HCT116 (cell line): ENCODE measurements at regions not wholly inside any gene's neighbourhood (a gene's known extent, or its start where the extent isn't known, plus 50 kb on each side); places are given as distances from the start of the nearest gene placed in this dataset.

Experiments used
- ATAC-seq: fragments of 200-7000 bp; cut with Tn5 transposase; 2 replicates; pipeline ENCODE4 v1.9.1; 2020; ENCODE audit warnings: mild to moderate bottlenecking, moderate library complexity
- BruUV-seq: library from RNA; stranded (reverse); fragments of 400-500 nt; replicated peaks from 2 replicates; lab custom pipeline; 2021; lab: Mats Ljungman, UMichigan
- CTCF ChIA-PET: fragments of 300-600 bp; sonication (Branson Sonifier 250); formaldehyde crosslinking; loops from one replicate; lab custom pipeline; 2021; ENCODE audit warnings: antibody characterized with exemption; lab: Charles Lee
- POLR2A ChIA-PET: fragments of 300-600, 350-600 bp; sonication (Branson Sonifier 250); formaldehyde crosslinking; loops from one replicate; lab custom pipeline; 2021; ENCODE audit warnings: antibody characterized with exemption; lab: Charles Lee
- RAD21 ChIA-PET, 2 experiments: fragments of 300-600 bp; sonication (Branson Sonifier 250); formaldehyde crosslinking; loops; one replicate each; lab custom pipeline; 2023; ENCODE audit warnings: low total read pairs in 2 of 2; ENCODE audit not compliant: uncharacterized antibody in 2 of 2, unreplicated experiment in 2 of 2, low non-redundant PET in 1 of 2; lab: Charles Lee
- DNase-seq: peaks from one replicate; pipeline ENCODE4 v3.0.0-alpha.2; 2010; ENCODE audit warnings: low read depth, low spot score
- H2AFZ ChIP-seq: fragments of 200-600 bp; shearing (Covaris generic), sonication (generic); 2 replicates; pipeline ENCODE4 v1.6.1; 2017; ENCODE audit warnings: low read depth, mixed run types, mixed read lengths, antibody characterized with exemption, low read length; ENCODE audit not compliant: poor library complexity, severe bottlenecking
- H3K27ac ChIP-seq: 2 replicates; pipeline ENCODE4 v1.5.1; 2012; ENCODE audit warnings: low read depth, low read length
- H3K27me3 ChIP-seq: fragments of 200-600 bp; sonication (generic); 2 replicates; pipeline ENCODE4 v1.6.1; 2016; ENCODE audit warnings: mixed run types, low read length, mixed read lengths; ENCODE audit not compliant: insufficient read depth
- H3K36me3 ChIP-seq, 2 experiments: fragments of 200-500 bp in 1 of 2; fragments of 200-600 bp in 1 of 2; sonication (Bioruptor generic) in 1 of 2; sonication (generic) in 1 of 2; 2 replicates each; pipeline versions ENCODE4 v1.5.1 to v1.6.1; 2014 to 2016; ENCODE audit warnings: low read length in 2 of 2, inconsistent platforms in 1 of 2, mixed read lengths in 1 of 2, mixed run types in 1 of 2; ENCODE audit not compliant: insufficient read depth in 2 of 2, control insufficient read depth in 1 of 2
- H3K4me1 ChIP-seq, 2 experiments: fragments of 200-600 bp in 1 of 2; sonication (generic) in 1 of 2; 2 replicates each; pipeline versions ENCODE4 v1.5.1 to v1.6.1; 2012 to 2017; ENCODE audit warnings: low read length in 2 of 2, inconsistent platforms in 1 of 2, mild to moderate bottlenecking in 1 of 2, mixed read lengths in 1 of 2, mixed run types in 1 of 2, moderate library complexity in 1 of 2; ENCODE audit not compliant: insufficient read depth in 2 of 2, control insufficient read depth in 1 of 2
- H3K4me2 ChIP-seq: fragments of 200-600 bp; sonication (generic); 2 replicates; pipeline ENCODE4 v1.6.1; 2017; ENCODE audit warnings: mixed run types, low read length, mixed read lengths
- H3K4me3 ChIP-seq, 2 experiments: fragments of 200-600 bp in 1 of 2; sonication (generic) in 1 of 2; replicated peaks in 1 of 2; 2 replicates each; pipeline ENCODE4 v1.5.1; 2011 to 2016; ENCODE audit warnings: low read length in 2 of 2, control low read depth in 1 of 2, low read depth in 1 of 2, mild to moderate bottlenecking in 1 of 2, mixed read lengths in 1 of 2, mixed run types in 1 of 2
- H3K79me2 ChIP-seq: fragments of 200-600 bp; sonication (generic); 2 replicates; pipeline ENCODE4 v1.6.1; 2017; ENCODE audit warnings: mild to moderate bottlenecking, mixed run types, low read length, moderate library complexity, mixed read lengths; ENCODE audit not compliant: insufficient read depth
- H3K9ac ChIP-seq: fragments of 200-600 bp; sonication (generic); 2 replicates; pipeline ENCODE4 v1.6.1; 2016; ENCODE audit warnings: low read length, mixed read lengths
- H3K9me2 ChIP-seq: fragments of 200-600 bp; sonication (generic), shearing (Covaris generic); 2 replicates; pipeline ENCODE4 v1.6.1; 2017; ENCODE audit warnings: mixed run types, mild to moderate bottlenecking, moderate library complexity; ENCODE audit not compliant: insufficient read depth
- H3K9me3 ChIP-seq, 2 experiments: fragments of 200-500 bp in 1 of 2; fragments of 200-600 bp in 1 of 2; sonication (Bioruptor generic) in 1 of 2; sonication (generic) in 1 of 2; 2 replicates each; pipeline ENCODE4 v1.6.1; 2014 to 2017; ENCODE audit warnings: low read length in 2 of 2, mixed read lengths in 2 of 2, inconsistent platforms in 1 of 2, low read depth in 1 of 2, mild to moderate bottlenecking in 1 of 2, mixed run types in 1 of 2, moderate library complexity in 1 of 2; ENCODE audit not compliant: control insufficient read depth in 1 of 2, insufficient read depth in 1 of 2
- H4K20me1 ChIP-seq: fragments of 200-600 bp; sonication (generic), shearing (Covaris generic); 2 replicates; pipeline ENCODE4 v1.6.1; 2017; ENCODE audit warnings: mixed run types, mild to moderate bottlenecking, moderate library complexity; ENCODE audit not compliant: insufficient read depth
- ATF3 ChIP-seq: IDR thresholded peaks from 2 replicates; pipeline ENCODE4 v1.6.1; 2012
- CEBPB ChIP-seq: IDR thresholded peaks from 2 replicates; pipeline ENCODE4 v1.6.1; 2012; ENCODE audit warnings: low read depth
- CTCF ChIP-seq, 3 experiments: fragments of 200-600 bp in 1 of 3; sonication (generic) in 1 of 3; IDR thresholded peaks in 2 of 3; conservative IDR thresholded peaks in 1 of 3; 2 replicates each; pipeline ENCODE4 v1.5.1; 2012 to 2017; ENCODE audit warnings: low read depth in 2 of 3, low read length in 2 of 3, antibody characterized with exemption in 1 of 3, borderline replicate concordance in 1 of 3, control low read depth in 1 of 3, mild to moderate bottlenecking in 1 of 3, mixed read lengths in 1 of 3, mixed run types in 1 of 3, moderate library complexity in 1 of 3; ENCODE audit not compliant: insufficient read depth in 1 of 3
- EGR1 ChIP-seq: IDR thresholded peaks from 2 replicates; pipeline ENCODE4 v1.6.1; 2012; ENCODE audit warnings: low read depth
- ELF1 ChIP-seq: IDR thresholded peaks from 2 replicates; pipeline ENCODE4 v1.6.1; 2012; ENCODE audit warnings: low read depth, borderline replicate concordance
- EZH2 ChIP-seq: fragments of 200-600 bp; sonication (generic); IDR thresholded peaks from 2 replicates; pipeline ENCODE4 v1.6.1; 2017; ENCODE audit warnings: antibody characterized with exemption, mixed run types
- FOSL1 ChIP-seq: IDR thresholded peaks from 2 replicates; pipeline ENCODE4 v1.6.1; 2012; ENCODE audit warnings: low read depth
- MAX ChIP-seq: IDR thresholded peaks from 2 replicates; pipeline ENCODE4 v1.6.1; 2012
- RAD21 ChIP-seq: IDR thresholded peaks from 2 replicates; pipeline ENCODE4 v1.6.1; 2012; ENCODE audit warnings: low read depth, mild to moderate bottlenecking
- REST ChIP-seq: IDR thresholded peaks from 2 replicates; pipeline ENCODE4 v1.6.1; 2012; ENCODE audit warnings: low read depth
- SIN3A ChIP-seq: IDR thresholded peaks from 2 replicates; pipeline ENCODE4 v1.6.1; 2012; ENCODE audit warnings: low read depth
- SRF ChIP-seq: IDR thresholded peaks from 2 replicates; pipeline ENCODE4 v1.6.1; 2012; ENCODE audit warnings: low read depth
- ZBTB33 ChIP-seq: IDR thresholded peaks from 2 replicates; pipeline ENCODE4 v1.6.1; 2011; ENCODE audit warnings: mild to moderate bottlenecking, low read length, moderate library complexity; ENCODE audit not compliant: insufficient replicate concordance; ENCODE audit errors: extremely low read depth
- ZFX ChIP-seq: fragments of 450-650 bp; IDR thresholded peaks from 2 replicates; pipeline ENCODE4 v1.6.1; 2017
- ZNF274 ChIP-seq: fragments of 200-500 bp; sonication (Bioruptor generic); IDR thresholded peaks from 2 replicates; pipeline ENCODE4 v1.6.1; 2014; ENCODE audit warnings: mild to moderate bottlenecking, low read depth, low read length, inconsistent platforms
- intact Hi-C: fragments of 100-400 bp; cut with micrococcal nuclease; formaldehyde crosslinking; loops from 2 replicates; pipeline ENCODE4 v1.10.0; 2022

- H3K27me3 ChIP-seq: no peaks in the 10 kb centered on the region
- H3K36me3 ChIP-seq: no peaks in the 10 kb centered on the region
- ChIA-PET CTCF (no interaction called here), POLR2A (no interaction called here), RAD21 (no interaction called here)
- no peak overlapping the region for H3K9ac ChIP-seq
- no TSS peak for BruUV-seq
- TF ChIP-seq EZH2 (no peak), ELF1 (no peak), RAD21 (no peak), REST (no peak), FOSL1 (no peak), CEBPB (no peak), ZFX (no peak), SIN3A (no peak), SRF (no peak), ZNF274 (no peak), CTCF (IDR thresholded peaks at IDR 0.05 in 2 of 3, conservative IDR thresholded peaks at IDR 0.05 in 1 of 3; ENCODE audit: borderline replicate concordance in 1 of 3, insufficient read depth in 1 of 3, low read depth in 2 of 3, low read length in 2 of 3) (no peak), ATF3 (no peak), EGR1 (no peak), ZBTB33 (no peak), MAX (no peak)
- no peaks in the 10 kb centered on the region for H3K4me1 ChIP-seq
- intact Hi-C loops: no loop called here
- H3K9me2 ChIP-seq: no peaks in the 10 kb centered on the region
- no peak overlapping the region for H3K27ac ChIP-seq
- no peak overlapping the region for H2AFZ ChIP-seq
- DNase-seq (no peak), ATAC-seq (no peak)
- no peak overlapping the region for H3K4me3 ChIP-seq
- no peaks in the 10 kb centered on the region for H4K20me1 ChIP-seq
- H3K4me2 ChIP-seq: no peak overlapping the region
- peaks cover 8 to 19% of the 10 kb centered on the region in 2 experiments; a peak in 2 of 4 replicates for H3K9me3 ChIP-seq
- no peaks in the 10 kb centered on the region for H3K79me2 ChIP-seq
These were observed 1150.9 kb downstream of the MRPL39 start for GRCh38 chr21:24456358-24456757.
